WTC11 (cell line): ENCODE measurements at regions not wholly inside any gene's neighbourhood (a gene's known extent, or its start where the extent isn't known, plus 50 kb on each side); places are given as distances from the start of the nearest gene placed in this dataset.

Experiments used
- ATAC-seq: fragments of 200-7000 bp; cut with Tn5 transposase; 2 replicates; pipeline ENCODE4 v1.10.0; 2021; ENCODE audit warnings: mild to moderate bottlenecking, moderate library complexity
- CTCF ChIA-PET: fragments of 300-600 bp; sonication (Branson Sonifier 250); formaldehyde crosslinking; loops from one replicate; lab custom pipeline; 2021; ENCODE audit warnings: antibody characterized with exemption; lab: Charles Lee
- POLR2A ChIA-PET: fragments of 350-600 bp; sonication (Branson Sonifier 250); formaldehyde crosslinking; loops from one replicate; lab custom pipeline; 2021; ENCODE audit warnings: antibody characterized with exemption; lab: Charles Lee
- DNase-seq: peaks from one replicate; pipeline ENCODE4 v3.0.0; 2021; ENCODE audit warnings: low spot score
- H3K27ac Mint-ChIP-seq: 2 replicates; pipeline ENCODE4 v1.8.0; 2021; ENCODE audit warnings: mixed read lengths
- H3K27me3 Mint-ChIP-seq: 2 replicates; pipeline ENCODE4 v1.8.0; 2021; ENCODE audit warnings: low read depth, mild to moderate bottlenecking, moderate library complexity, mixed read lengths
- H3K36me3 Mint-ChIP-seq: 2 replicates; pipeline ENCODE4 v1.8.0; 2021; ENCODE audit warnings: mixed read lengths
- H3K4me1 Mint-ChIP-seq: 2 replicates; pipeline ENCODE4 v1.8.0; 2022; ENCODE audit warnings: mixed read lengths
- H3K4me3 Mint-ChIP-seq: 2 replicates; pipeline ENCODE4 v1.8.0; 2021; ENCODE audit warnings: mild to moderate bottlenecking, moderate library complexity, mixed read lengths
- H3K9me3 Mint-ChIP-seq: 2 replicates; pipeline ENCODE4 v1.8.0; 2021; ENCODE audit warnings: mixed read lengths
- ATF1 ChIP-seq: sonication (generic); formaldehyde crosslinking; IDR thresholded peaks from 2 replicates; pipeline ENCODE4 v1.8.1; 2023; ENCODE audit warnings: mild to moderate bottlenecking, moderate library complexity, missing genetic modification reagents
- ATF6 ChIP-seq: sonication (generic); formaldehyde crosslinking; IDR thresholded peaks from 2 replicates; pipeline ENCODE4 v1.8.1; 2023; ENCODE audit warnings: mild to moderate bottlenecking, missing genetic modification reagents
- FOXK1 ChIP-seq: sonication (generic); formaldehyde crosslinking; IDR thresholded peaks from 2 replicates; pipeline ENCODE4 v1.8.0; 2022; ENCODE audit warnings: mild to moderate bottlenecking, moderate library complexity, missing genetic modification reagents
- FOXP4 ChIP-seq: sonication (generic); formaldehyde crosslinking; IDR thresholded peaks from 2 replicates; pipeline ENCODE4 v1.8.0; 2022; ENCODE audit warnings: mild to moderate bottlenecking, missing genetic modification reagents
- IRF1 ChIP-seq: sonication (generic); formaldehyde crosslinking; IDR thresholded peaks from 2 replicates; pipeline ENCODE4 v1.8.0; 2023; ENCODE audit warnings: missing genetic modification reagents
- IRF2 ChIP-seq: sonication (generic); formaldehyde crosslinking; IDR thresholded peaks from 2 replicates; pipeline ENCODE4 v1.8.0; 2022; ENCODE audit warnings: low read depth, missing genetic modification reagents, borderline replicate concordance
- NFE2L1 ChIP-seq: sonication (generic); formaldehyde crosslinking; IDR thresholded peaks from 2 replicates; pipeline ENCODE4 v1.8.1; 2023; ENCODE audit warnings: missing genetic modification reagents
- NR2C2 ChIP-seq: sonication (generic); formaldehyde crosslinking; IDR thresholded peaks from 2 replicates; pipeline ENCODE4 v1.8.0; 2022; ENCODE audit warnings: mild to moderate bottlenecking, missing genetic modification reagents
- RELA ChIP-seq: sonication (generic); formaldehyde crosslinking; IDR thresholded peaks from 2 replicates; pipeline ENCODE4 v1.8.1; 2022; ENCODE audit warnings: missing genetic modification reagents, mild to moderate bottlenecking, borderline replicate concordance
- RORB ChIP-seq: fragments of 250-450 bp; sonication (Bioruptor Pico); IDR thresholded peaks from 2 replicates; pipeline ENCODE4 v1.9.0; 2021; ENCODE audit warnings: mild to moderate bottlenecking
- ZNF121 ChIP-seq: sonication (generic); formaldehyde crosslinking; IDR thresholded peaks from 2 replicates; pipeline ENCODE4 v1.8.0; 2023; ENCODE audit warnings: missing genetic modification reagents
- ZNF281 ChIP-seq: sonication (generic); formaldehyde crosslinking; IDR thresholded peaks from 2 replicates; pipeline ENCODE4 v1.8.0; 2023; ENCODE audit warnings: mild to moderate bottlenecking, missing genetic modification reagents
- TF ChIP-seq, protein P1 (sequence below): sonication (generic); formaldehyde crosslinking; IDR thresholded peaks from 2 replicates; pipeline ENCODE4 v1.8.0; 2022; ENCODE audit warnings: mild to moderate bottlenecking, missing genetic modification reagents
- TF ChIP-seq, protein P2 (sequence below): fragments of 250-450 bp; sonication (Bioruptor Pico); IDR thresholded peaks from 2 replicates; pipeline ENCODE4 v1.9.0; 2021; ENCODE audit warnings: mild to moderate bottlenecking, borderline replicate concordance
- TF ChIP-seq, protein P3 (sequence below): sonication (generic); formaldehyde crosslinking; IDR thresholded peaks from 2 replicates; pipeline ENCODE4 v1.8.0; 2022; ENCODE audit warnings: missing genetic modification reagents

- POLR2A ChIA-PET = no interaction called here
- Mint-ChIP-seq H3K9me3 (peaks cover 37% of the 10 kb centered on the region), H3K4me1 (no peaks in the 10 kb centered on the region), H3K36me3 (peaks cover 24% of the 10 kb centered on the region), H3K27me3 (no peaks in the 10 kb centered on the region), H3K27ac (no peak overlapping the region), H3K4me3 (no peak overlapping the region)
- DNase-seq (no peak), ATAC-seq (no peak)
- CTCF ChIA-PET = no interaction called here
- TF ChIP-seq IRF1 (CRISPR knock-in tag) = no peak
- TF ChIP-seq FOXK1 (CRISPR knock-in tag) = no peak
- no peak for TF ChIP-seq NFE2L1 (CRISPR knock-in tag)
- TF ChIP-seq ATF6 (CRISPR knock-in tag) = no peak
- TF ChIP-seq, protein P1, sequence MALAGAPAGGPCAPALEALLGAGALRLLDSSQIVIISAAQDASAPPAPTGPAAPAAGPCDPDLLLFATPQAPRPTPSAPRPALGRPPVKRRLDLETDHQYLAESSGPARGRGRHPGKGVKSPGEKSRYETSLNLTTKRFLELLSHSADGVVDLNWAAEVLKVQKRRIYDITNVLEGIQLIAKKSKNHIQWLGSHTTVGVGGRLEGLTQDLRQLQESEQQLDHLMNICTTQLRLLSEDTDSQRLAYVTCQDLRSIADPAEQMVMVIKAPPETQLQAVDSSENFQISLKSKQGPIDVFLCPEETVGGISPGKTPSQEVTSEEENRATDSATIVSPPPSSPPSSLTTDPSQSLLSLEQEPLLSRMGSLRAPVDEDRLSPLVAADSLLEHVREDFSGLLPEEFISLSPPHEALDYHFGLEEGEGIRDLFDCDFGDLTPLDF = no peak
- no peak for TF ChIP-seq RELA (CRISPR knock-in tag)
- no peak for TF ChIP-seq ATF1 (CRISPR knock-in tag)
- no peak for TF ChIP-seq ZNF281 (CRISPR knock-in tag)
- no peak for TF ChIP-seq NR2C2 (CRISPR knock-in tag)
- TF ChIP-seq RORB (CRISPR knock-in tag) = no peak
- TF ChIP-seq ZNF121 (CRISPR knock-in tag) = no peak
- no peak for TF ChIP-seq FOXP4 (CRISPR knock-in tag)
- TF ChIP-seq, protein P2, sequence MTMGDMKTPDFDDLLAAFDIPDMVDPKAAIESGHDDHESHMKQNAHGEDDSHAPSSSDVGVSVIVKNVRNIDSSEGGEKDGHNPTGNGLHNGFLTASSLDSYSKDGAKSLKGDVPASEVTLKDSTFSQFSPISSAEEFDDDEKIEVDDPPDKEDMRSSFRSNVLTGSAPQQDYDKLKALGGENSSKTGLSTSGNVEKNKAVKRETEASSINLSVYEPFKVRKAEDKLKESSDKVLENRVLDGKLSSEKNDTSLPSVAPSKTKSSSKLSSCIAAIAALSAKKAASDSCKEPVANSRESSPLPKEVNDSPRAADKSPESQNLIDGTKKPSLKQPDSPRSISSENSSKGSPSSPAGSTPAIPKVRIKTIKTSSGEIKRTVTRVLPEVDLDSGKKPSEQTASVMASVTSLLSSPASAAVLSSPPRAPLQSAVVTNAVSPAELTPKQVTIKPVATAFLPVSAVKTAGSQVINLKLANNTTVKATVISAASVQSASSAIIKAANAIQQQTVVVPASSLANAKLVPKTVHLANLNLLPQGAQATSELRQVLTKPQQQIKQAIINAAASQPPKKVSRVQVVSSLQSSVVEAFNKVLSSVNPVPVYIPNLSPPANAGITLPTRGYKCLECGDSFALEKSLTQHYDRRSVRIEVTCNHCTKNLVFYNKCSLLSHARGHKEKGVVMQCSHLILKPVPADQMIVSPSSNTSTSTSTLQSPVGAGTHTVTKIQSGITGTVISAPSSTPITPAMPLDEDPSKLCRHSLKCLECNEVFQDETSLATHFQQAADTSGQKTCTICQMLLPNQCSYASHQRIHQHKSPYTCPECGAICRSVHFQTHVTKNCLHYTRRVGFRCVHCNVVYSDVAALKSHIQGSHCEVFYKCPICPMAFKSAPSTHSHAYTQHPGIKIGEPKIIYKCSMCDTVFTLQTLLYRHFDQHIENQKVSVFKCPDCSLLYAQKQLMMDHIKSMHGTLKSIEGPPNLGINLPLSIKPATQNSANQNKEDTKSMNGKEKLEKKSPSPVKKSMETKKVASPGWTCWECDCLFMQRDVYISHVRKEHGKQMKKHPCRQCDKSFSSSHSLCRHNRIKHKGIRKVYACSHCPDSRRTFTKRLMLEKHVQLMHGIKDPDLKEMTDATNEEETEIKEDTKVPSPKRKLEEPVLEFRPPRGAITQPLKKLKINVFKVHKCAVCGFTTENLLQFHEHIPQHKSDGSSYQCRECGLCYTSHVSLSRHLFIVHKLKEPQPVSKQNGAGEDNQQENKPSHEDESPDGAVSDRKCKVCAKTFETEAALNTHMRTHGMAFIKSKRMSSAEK (CRISPR knock-in tag) = no peak
- TF ChIP-seq IRF2 (CRISPR knock-in tag) = no peak
- TF ChIP-seq, protein P3, sequence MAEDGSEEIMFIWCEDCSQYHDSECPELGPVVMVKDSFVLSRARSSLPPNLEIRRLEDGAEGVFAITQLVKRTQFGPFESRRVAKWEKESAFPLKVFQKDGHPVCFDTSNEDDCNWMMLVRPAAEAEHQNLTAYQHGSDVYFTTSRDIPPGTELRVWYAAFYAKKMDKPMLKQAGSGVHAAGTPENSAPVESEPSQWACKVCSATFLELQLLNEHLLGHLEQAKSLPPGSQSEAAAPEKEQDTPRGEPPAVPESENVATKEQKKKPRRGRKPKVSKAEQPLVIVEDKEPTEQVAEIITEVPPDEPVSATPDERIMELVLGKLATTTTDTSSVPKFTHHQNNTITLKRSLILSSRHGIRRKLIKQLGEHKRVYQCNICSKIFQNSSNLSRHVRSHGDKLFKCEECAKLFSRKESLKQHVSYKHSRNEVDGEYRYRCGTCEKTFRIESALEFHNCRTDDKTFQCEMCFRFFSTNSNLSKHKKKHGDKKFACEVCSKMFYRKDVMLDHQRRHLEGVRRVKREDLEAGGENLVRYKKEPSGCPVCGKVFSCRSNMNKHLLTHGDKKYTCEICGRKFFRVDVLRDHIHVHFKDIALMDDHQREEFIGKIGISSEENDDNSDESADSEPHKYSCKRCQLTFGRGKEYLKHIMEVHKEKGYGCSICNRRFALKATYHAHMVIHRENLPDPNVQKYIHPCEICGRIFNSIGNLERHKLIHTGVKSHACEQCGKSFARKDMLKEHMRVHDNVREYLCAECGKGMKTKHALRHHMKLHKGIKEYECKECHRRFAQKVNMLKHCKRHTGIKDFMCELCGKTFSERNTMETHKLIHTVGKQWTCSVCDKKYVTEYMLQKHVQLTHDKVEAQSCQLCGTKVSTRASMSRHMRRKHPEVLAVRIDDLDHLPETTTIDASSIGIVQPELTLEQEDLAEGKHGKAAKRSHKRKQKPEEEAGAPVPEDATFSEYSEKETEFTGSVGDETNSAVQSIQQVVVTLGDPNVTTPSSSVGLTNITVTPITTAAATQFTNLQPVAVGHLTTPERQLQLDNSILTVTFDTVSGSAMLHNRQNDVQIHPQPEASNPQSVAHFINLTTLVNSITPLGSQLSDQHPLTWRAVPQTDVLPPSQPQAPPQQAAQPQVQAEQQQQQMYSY = no peak
- TF ChIP-seq, all 79 proteins: peak for 0
Observed at GRCh38 chr7:68119411-68119810, 1122.8 kb downstream of the TYW1 start.
